ENCODE measurements at regions not wholly inside any gene's neighbourhood (a gene's known extent, or its start where the extent isn't known, plus 50 kb on each side); places are given as distances from the start of the nearest gene placed in this dataset.

DNA sequence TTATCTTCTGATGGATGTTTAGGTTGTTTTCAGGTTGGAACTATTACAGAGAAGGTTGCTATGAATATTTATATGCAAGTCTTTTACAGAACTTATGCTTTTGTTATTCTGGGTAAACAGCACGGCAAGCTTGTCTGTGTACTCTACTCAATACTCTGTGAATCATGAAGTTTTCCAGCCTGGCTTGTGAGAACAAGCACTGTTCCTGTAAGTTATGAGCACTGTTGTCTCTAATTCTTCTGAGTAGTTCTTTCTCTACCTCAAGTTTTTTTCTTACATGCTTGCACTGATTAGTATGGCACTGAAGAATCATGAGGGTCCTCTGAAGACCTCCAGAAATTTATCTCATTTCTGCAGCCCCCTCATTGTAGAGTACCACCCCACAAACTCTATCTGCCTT, 496.9 kb downstream of the KCTD12 start:
- TF ChIP-seq POLR2A (IDR thresholded peaks at IDR 0.05), result no peak
- TF ChIP-seq, protein P1, sequence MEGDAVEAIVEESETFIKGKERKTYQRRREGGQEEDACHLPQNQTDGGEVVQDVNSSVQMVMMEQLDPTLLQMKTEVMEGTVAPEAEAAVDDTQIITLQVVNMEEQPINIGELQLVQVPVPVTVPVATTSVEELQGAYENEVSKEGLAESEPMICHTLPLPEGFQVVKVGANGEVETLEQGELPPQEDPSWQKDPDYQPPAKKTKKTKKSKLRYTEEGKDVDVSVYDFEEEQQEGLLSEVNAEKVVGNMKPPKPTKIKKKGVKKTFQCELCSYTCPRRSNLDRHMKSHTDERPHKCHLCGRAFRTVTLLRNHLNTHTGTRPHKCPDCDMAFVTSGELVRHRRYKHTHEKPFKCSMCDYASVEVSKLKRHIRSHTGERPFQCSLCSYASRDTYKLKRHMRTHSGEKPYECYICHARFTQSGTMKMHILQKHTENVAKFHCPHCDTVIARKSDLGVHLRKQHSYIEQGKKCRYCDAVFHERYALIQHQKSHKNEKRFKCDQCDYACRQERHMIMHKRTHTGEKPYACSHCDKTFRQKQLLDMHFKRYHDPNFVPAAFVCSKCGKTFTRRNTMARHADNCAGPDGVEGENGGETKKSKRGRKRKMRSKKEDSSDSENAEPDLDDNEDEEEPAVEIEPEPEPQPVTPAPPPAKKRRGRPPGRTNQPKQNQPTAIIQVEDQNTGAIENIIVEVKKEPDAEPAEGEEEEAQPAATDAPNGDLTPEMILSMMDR (IDR thresholded peaks at IDR 0.05), result no peak
- TF ChIP-seq EP300 (IDR thresholded peaks at IDR 0.05), result no peak

Measured in ovary (tissue), 3 donors.